Gastroesophageal sphincter (tissue), 4 donors: ENCODE measurements at regions not wholly inside any gene's neighbourhood (a gene's known extent, or its start where the extent isn't known, plus 50 kb on each side); places are given as distances from the start of the nearest gene placed in this dataset.

Experiments used
- ATAC-seq: fragments of 150-250 bp; one replicate; pipeline ENCODE4 v1.9.1; 2016; ENCODE audit warnings: mild to moderate bottlenecking, moderate library complexity
- H3K27ac ChIP-seq, 4 donors: fragments of 200-600 bp; sonication (generic) in 3 of 4; 1 replicate in 3 of 4; 2 replicates in 1 of 4; pipeline ENCODE4 v1.5.1; 2016 to 2019
- H3K27me3 ChIP-seq: fragments of 200-600 bp; sonication (generic); one replicate; pipeline ENCODE4 v1.5.1; 2019
- H3K36me3 ChIP-seq, 2 donors: fragments of 200-600 bp; sonication (generic); one replicate each; pipeline ENCODE4 v1.5.1; 2019; ENCODE audit warnings: control low read depth in 1 of 2
- H3K4me1 ChIP-seq, 3 donors: fragments of 200-600 bp; sonication (generic); 1 replicate in 2 of 3; 2 replicates in 1 of 3; pipeline ENCODE4 v1.5.1; 2016 to 2019; ENCODE audit warnings: control low read depth in 2 of 3
- H3K4me3 ChIP-seq, 2 donors: fragments of 200-600 bp; sonication (generic); one replicate each; pipeline ENCODE4 v1.5.1; 2019; ENCODE audit warnings: mild to moderate bottlenecking in 1 of 2, moderate library complexity in 1 of 2
- H3K9me3 ChIP-seq, 3 donors: fragments of 200-600 bp; sonication (generic); one replicate each; pipeline ENCODE4 v1.5.1; 2017 to 2019; ENCODE audit warnings: control low read depth in 2 of 3
- EP300 ChIP-seq: sonication (generic); formaldehyde crosslinking; IDR thresholded peaks from one replicate; pipeline ENCODE4 v1.6.1; 2017; ENCODE audit warnings: antibody characterized with exemption, mild to moderate bottlenecking
- POLR2A ChIP-seq, 2 donors: fragments of 450-650 bp; IDR thresholded peaks; one replicate each; pipeline ENCODE4 v1.6.1; 2017; ENCODE audit warnings: antibody characterized with exemption in 2 of 2, mild to moderate bottlenecking in 2 of 2, moderate library complexity in 1 of 2
- POLR2AphosphoS5 ChIP-seq: sonication (generic); formaldehyde crosslinking; IDR thresholded peaks from one replicate; pipeline ENCODE4 v1.6.1; 2017; ENCODE audit warnings: antibody characterized with exemption
- WGBS, 2 donors: methylation state at CpG; one replicate each; pipeline ENCODE4 v1.1.5; 2018; ENCODE audit warnings: low coverage in 1 of 2; 5-methylcytosine and 5-hydroxymethylcytosine counted together
- TF ChIP-seq, protein P1 (sequence below), 4 experiments: fragments of 200-600 bp in 2 of 4; fragments of 450-650 bp in 2 of 4; sonication (generic) in 1 of 4; IDR thresholded peaks; one replicate each; pipeline ENCODE4 v1.5.1; 2017 to 2019; ENCODE audit warnings: antibody characterized with exemption in 4 of 4, mild to moderate bottlenecking in 2 of 4, moderate library complexity in 2 of 4

DNA sequence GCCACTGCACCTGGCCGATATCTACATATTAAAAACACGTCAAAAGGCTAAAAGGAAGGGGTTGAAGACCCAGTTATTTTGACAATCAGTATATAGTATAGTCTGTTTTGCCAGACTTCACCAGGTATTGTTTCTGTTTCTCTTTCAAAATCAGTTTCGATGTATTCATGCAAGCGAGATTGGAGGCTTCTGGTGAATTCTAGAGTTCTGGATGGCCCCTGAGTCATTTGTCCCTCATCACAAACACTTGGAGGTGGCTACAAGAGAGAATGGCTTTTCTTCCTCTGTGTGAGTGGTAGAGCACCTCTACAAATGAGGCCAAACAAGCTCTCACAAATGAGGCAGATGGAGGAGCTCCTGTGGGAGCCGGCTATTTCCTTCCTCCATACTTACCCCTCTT lies 68.6 kb upstream of the ADGRG2 start:
- Histone ChIP-seq H3K27me3 (no peaks in the 10 kb centered on the region), H3K4me1 (no peaks in the 10 kb centered on the region), H3K36me3 (no peaks in the 10 kb centered on the region), H3K27ac (no peak overlapping the region), H3K4me3 (no peak overlapping the region), H3K9me3 (no peaks in the 10 kb centered on the region)
- TF ChIP-seq POLR2AphosphoS5 (no peak), EP300 (no peak)
- TF ChIP-seq, protein P1, sequence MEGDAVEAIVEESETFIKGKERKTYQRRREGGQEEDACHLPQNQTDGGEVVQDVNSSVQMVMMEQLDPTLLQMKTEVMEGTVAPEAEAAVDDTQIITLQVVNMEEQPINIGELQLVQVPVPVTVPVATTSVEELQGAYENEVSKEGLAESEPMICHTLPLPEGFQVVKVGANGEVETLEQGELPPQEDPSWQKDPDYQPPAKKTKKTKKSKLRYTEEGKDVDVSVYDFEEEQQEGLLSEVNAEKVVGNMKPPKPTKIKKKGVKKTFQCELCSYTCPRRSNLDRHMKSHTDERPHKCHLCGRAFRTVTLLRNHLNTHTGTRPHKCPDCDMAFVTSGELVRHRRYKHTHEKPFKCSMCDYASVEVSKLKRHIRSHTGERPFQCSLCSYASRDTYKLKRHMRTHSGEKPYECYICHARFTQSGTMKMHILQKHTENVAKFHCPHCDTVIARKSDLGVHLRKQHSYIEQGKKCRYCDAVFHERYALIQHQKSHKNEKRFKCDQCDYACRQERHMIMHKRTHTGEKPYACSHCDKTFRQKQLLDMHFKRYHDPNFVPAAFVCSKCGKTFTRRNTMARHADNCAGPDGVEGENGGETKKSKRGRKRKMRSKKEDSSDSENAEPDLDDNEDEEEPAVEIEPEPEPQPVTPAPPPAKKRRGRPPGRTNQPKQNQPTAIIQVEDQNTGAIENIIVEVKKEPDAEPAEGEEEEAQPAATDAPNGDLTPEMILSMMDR (IDR thresholded peaks at IDR 0.05) = no peak
- WGBS, 2 donors = 72 to 100% methylated on average over 1 to 3 of the region's 5 CpGs
- no peak for ATAC-seq

DNA sequence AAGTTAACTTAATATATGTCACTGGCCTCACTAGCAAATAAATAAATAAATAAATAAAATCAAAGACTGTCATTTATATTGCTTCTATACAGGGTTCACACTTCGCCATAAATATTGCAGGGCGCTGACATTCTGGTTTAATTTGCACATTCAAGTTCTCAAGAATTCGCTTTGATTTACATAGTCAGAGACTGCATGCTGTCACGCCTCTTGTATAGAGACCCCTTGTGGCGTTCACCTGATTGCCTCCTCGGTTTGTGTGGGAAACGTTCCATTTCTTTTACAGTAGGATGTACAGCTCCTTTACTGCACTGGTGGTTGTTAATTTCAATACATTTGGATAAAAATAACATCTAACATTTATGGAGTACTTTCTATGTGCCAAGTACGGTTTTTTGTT lies 71.3 kb upstream of the ADGRG2 start:
- Histone ChIP-seq H3K9me3 (no peaks in the 10 kb centered on the region), H3K4me1 (no peaks in the 10 kb centered on the region), H3K27me3 (no peaks in the 10 kb centered on the region), H3K27ac (no peak overlapping the region), H3K4me3 (no peak overlapping the region), H3K36me3 (no peaks in the 10 kb centered on the region)
- TF ChIP-seq, protein P1 (IDR thresholded peaks at IDR 0.05) = no peak
- no peak for TF ChIP-seq EP300
- TF ChIP-seq POLR2A (IDR thresholded peaks at IDR 0.05) = no peak
- TF ChIP-seq POLR2AphosphoS5 = no peak
- no peak for ATAC-seq
- WGBS, 2 donors = 58% methylated on average over 8 of the region's 8 CpGs; no CpG with 5 or more reads in 1 of the 2 donors

- Histone ChIP-seq H3K36me3 (no peaks in the 10 kb centered on the region), H3K27ac (no peak overlapping the region), H3K4me3 (no peak overlapping the region), H3K9me3 (no peaks in the 10 kb centered on the region), H3K4me1 (no peaks in the 10 kb centered on the region), H3K27me3 (no peaks in the 10 kb centered on the region)
- TF ChIP-seq, protein P1 (IDR thresholded peaks at IDR 0.05) = no peak
- no peak for TF ChIP-seq POLR2AphosphoS5
- TF ChIP-seq EP300 = no peak
- TF ChIP-seq POLR2A (IDR thresholded peaks at IDR 0.05) = no peak
- 69 to 77% methylated on average over 4 to 9 of the region's 9 CpGs for WGBS, 2 donors
- no peak for ATAC-seq
Observed at GRCh38 chrX:19194285-19195242, 72.3 kb upstream of the ADGRG2 start.

DNA sequence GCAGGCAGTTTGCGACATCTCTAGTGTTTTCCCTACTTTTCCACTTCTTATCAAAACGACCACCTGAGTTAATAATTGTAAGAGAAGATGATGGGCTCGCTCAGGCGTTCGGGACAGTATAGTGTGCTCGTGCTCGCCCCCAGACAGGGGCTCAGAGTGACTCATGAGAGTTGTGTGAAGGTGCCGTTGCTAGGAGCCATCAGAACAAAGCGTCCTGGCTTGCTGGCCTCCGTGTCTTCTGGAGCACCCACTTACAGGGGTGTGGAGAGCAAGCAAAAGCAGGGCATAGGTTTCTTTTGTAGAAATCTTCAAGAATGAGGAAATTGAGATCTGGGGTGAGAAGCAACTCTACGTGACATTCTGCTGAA lies 73.0 kb upstream of the ADGRG2 start:
- Histone ChIP-seq H3K4me3 (no peak overlapping the region), H3K4me1 (no peaks in the 10 kb centered on the region), H3K36me3 (no peaks in the 10 kb centered on the region), H3K27me3 (no peaks in the 10 kb centered on the region), H3K9me3 (no peaks in the 10 kb centered on the region), H3K27ac (no peak overlapping the region)
- no peak for TF ChIP-seq POLR2AphosphoS5
- no peak for TF ChIP-seq EP300
- TF ChIP-seq, protein P1 (IDR thresholded peaks at IDR 0.05) = no peak
- TF ChIP-seq POLR2A (IDR thresholded peaks at IDR 0.05) = no peak
- no peak for ATAC-seq
- WGBS, 2 donors = 61% methylated on average over 8 of the region's 11 CpGs; no CpG with 5 or more reads in 1 of the 2 donors

DNA sequence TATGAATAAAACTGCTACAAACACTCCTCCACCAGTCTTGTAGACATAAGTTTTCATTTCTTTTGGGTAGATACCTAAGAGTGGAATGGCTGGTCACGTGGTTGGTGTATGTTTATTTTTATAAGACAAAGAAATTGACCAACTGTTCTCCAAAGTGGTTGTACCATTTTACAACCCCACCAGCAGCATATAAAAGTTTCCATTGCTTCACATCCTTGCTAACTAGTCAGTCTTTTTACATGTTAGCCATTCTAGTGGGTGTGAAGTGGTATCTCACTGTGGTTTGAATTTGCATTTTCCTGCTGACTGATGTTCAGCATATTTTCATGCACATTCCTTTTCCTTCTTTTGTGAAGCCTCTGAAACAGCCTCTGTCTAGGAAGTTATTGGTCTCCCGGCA lies 76.2 kb upstream of the ADGRG2 start:
- H3K27ac ChIP-seq = no peak overlapping the region
- H3K4me1 ChIP-seq = no peaks in the 10 kb centered on the region
- H3K36me3 ChIP-seq = no peaks in the 10 kb centered on the region
- H3K4me3 ChIP-seq = no peak overlapping the region
- 50 to 100% methylated on average over 1 of the region's 2 CpGs for WGBS, 2 donors
- no peak for TF ChIP-seq POLR2A (IDR thresholded peaks at IDR 0.05)
- TF ChIP-seq EP300 = no peak
- TF ChIP-seq POLR2AphosphoS5 = no peak
- TF ChIP-seq, protein P1 (IDR thresholded peaks at IDR 0.05) = no peak
- ATAC-seq = no peak
- no peaks in the 10 kb centered on the region for H3K9me3 ChIP-seq
- H3K27me3 ChIP-seq = no peaks in the 10 kb centered on the region
